ENCODE measurements at regions not wholly inside any gene's neighbourhood (a gene's known extent, or its start where the extent isn't known, plus 50 kb on each side); places are given as distances from the start of the nearest gene placed in this dataset.
"Not testable (repeated sequence)": the region's sequence is repeated elsewhere in the genome, so short reads cannot be mapped to it uniquely, and the experiment has no call there.

DNA sequence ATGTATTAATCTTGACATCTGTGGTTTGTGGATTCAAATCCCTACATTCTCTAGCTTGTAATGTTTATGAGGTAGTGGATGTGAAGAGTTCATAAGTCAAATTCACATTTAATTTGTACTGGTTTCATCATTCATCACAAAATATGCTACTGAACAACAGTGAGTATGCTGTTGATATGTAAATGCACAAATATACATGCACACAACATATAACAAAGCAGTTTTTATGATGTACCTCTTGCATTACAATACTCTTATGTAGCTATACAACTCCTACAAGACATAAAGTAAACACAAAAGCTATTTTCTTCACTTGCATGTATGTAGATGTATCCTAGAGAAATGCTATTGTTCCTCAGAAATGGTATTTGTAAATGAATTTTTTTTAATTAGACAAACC, 111.0 kb upstream of the ANTXRL start:
- no peaks in the 10 kb centered on the region for H3K36me3 ChIP-seq (ENCODE audit: control insufficient read depth in 4 of 4, insufficient read depth in 4 of 4, low read length in 4 of 4)
- DNase-seq, result no peak
- peaks cover 0 to 2% (median 0%) of the 10 kb centered on the region in 4 donors for H3K9me3 ChIP-seq (ENCODE audit: control insufficient read depth in 4 of 4, insufficient read depth in 3 of 4, low read length in 3 of 4)
- no peak overlapping the region for H3K27ac ChIP-seq (ENCODE audit: low read depth in 1 of 2, low read length in 1 of 2)
- H3K9ac ChIP-seq (ENCODE audit: insufficient read depth in 1 of 2, low read length in 2 of 2), result no peak overlapping the region
- no peak for ATAC-seq (ENCODE audit: insufficient read depth, low FRiP score)
- no peak overlapping the region for H3K4me3 ChIP-seq
- TF ChIP-seq, protein P1, sequence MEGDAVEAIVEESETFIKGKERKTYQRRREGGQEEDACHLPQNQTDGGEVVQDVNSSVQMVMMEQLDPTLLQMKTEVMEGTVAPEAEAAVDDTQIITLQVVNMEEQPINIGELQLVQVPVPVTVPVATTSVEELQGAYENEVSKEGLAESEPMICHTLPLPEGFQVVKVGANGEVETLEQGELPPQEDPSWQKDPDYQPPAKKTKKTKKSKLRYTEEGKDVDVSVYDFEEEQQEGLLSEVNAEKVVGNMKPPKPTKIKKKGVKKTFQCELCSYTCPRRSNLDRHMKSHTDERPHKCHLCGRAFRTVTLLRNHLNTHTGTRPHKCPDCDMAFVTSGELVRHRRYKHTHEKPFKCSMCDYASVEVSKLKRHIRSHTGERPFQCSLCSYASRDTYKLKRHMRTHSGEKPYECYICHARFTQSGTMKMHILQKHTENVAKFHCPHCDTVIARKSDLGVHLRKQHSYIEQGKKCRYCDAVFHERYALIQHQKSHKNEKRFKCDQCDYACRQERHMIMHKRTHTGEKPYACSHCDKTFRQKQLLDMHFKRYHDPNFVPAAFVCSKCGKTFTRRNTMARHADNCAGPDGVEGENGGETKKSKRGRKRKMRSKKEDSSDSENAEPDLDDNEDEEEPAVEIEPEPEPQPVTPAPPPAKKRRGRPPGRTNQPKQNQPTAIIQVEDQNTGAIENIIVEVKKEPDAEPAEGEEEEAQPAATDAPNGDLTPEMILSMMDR (IDR thresholded peaks at IDR 0.05; ENCODE audit: control extremely low read depth, extremely low read depth), result no peak
- H3K4me1 ChIP-seq (ENCODE audit: control insufficient read depth in 5 of 5, insufficient read depth in 5 of 5, low read length in 5 of 5), result no peaks in the 10 kb centered on the region
- no peaks in the 10 kb centered on the region for H3K27me3 ChIP-seq (ENCODE audit: control insufficient read depth in 3 of 3, insufficient read depth in 3 of 3, low read length in 2 of 3)

DNA sequence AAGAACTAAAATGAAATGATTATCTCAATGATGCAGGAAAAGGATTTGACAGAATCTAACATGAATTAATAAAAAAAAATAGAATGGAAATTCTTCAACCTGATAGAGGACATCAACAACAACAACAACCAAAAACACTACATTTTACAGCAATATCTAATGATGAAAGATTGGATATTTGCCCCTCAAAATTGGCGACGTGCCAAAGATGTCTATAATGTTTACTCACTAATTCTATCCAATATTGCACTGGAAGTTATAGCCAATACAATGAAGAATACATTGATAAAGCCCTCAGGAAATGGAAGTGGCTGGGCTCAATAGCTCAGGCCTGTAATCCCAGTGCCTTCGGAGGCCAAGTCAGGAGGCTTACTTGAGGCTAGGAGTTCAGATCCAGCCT, 99.4 kb upstream of the ANTXRL start:
- H3K4me3 ChIP-seq; H3K9ac ChIP-seq (ENCODE audit: insufficient read depth in 1 of 2, low read length in 2 of 2); H3K27ac ChIP-seq (ENCODE audit: low read depth in 1 of 2, low read length in 1 of 2); H3K27me3 ChIP-seq (ENCODE audit: control insufficient read depth in 3 of 3, insufficient read depth in 3 of 3, low read length in 2 of 3); H3K36me3 ChIP-seq (ENCODE audit: control insufficient read depth in 4 of 4, insufficient read depth in 4 of 4, low read length in 4 of 4); ATAC-seq (ENCODE audit: insufficient read depth, low FRiP score); H3K4me1 ChIP-seq (ENCODE audit: control insufficient read depth in 5 of 5, insufficient read depth in 5 of 5, low read length in 5 of 5); DNase-seq; H3K9me3 ChIP-seq (ENCODE audit: control insufficient read depth in 4 of 4, insufficient read depth in 3 of 4, low read length in 3 of 4): not testable (repeated sequence)
- WGBS, 2 donors, result 83 to 95% methylated on average over 3 of the region's 3 CpGs

DNA sequence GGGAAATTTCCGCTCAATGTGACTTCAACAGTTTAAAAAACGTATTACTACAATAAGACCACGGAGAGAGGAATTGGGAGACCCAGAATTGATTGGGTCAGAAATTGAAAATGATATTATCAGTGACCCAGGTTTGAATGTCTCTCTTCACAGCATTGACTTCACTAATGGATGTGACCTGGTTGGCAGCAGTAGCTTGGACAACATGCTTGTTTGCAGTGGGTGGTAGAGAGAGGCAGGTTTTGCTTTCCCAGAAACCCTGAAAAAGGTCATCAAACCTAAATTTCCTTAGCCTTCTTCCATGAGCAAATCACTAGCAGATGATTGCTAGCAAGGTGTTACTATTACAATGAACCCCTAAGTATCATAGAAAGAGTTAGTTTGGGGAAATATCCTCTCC, 89.7 kb upstream of the ANTXRL start:
- no peak overlapping the region for H3K9ac ChIP-seq (ENCODE audit: insufficient read depth in 1 of 2, low read length in 2 of 2)
- no peaks in the 10 kb centered on the region for H3K4me1 ChIP-seq (ENCODE audit: control insufficient read depth in 5 of 5, insufficient read depth in 5 of 5, low read length in 5 of 5)
- no peak for ATAC-seq (ENCODE audit: insufficient read depth, low FRiP score)
- H3K27me3 ChIP-seq (ENCODE audit: control insufficient read depth in 3 of 3, insufficient read depth in 3 of 3, low read length in 2 of 3), result no peaks in the 10 kb centered on the region
- no peaks in the 10 kb centered on the region for H3K36me3 ChIP-seq (ENCODE audit: control insufficient read depth in 4 of 4, insufficient read depth in 4 of 4, low read length in 4 of 4)
- H3K27ac ChIP-seq (ENCODE audit: low read depth in 1 of 2, low read length in 1 of 2), result no peak overlapping the region
- TF ChIP-seq, protein P1 (IDR thresholded peaks at IDR 0.05; ENCODE audit: control extremely low read depth, extremely low read depth), result no peak
- H3K9me3 ChIP-seq (ENCODE audit: control insufficient read depth in 4 of 4, insufficient read depth in 3 of 4, low read length in 3 of 4), result no peaks in the 10 kb centered on the region
- no peak for DNase-seq
- WGBS, 2 donors, result 92 to 97% methylated on average over 3 of the region's 3 CpGs
- no peak overlapping the region for H3K4me3 ChIP-seq

DNA sequence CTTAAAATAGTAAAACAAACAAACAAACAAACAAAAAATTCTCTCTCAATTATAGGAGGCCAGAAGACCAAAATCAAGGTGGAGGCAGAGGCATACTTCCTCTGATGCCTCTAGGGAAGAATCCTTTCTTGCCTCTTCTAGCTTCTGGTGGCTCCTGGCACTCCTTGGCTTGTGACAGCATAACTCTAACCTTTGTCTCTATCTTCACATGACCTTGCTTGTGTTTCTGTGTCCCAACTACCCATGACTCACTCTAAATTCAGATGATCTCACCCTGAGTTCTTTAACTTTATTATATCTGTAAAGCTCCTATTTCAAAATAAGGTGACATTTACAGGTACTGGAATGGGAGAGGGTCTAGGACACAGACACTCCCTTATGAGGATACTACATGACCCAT, 88.3 kb upstream of the ANTXRL start:
- no peak overlapping the region for H3K4me3 ChIP-seq
- no peaks in the 10 kb centered on the region for H3K27me3 ChIP-seq (ENCODE audit: control insufficient read depth in 3 of 3, insufficient read depth in 3 of 3, low read length in 2 of 3)
- ATAC-seq (ENCODE audit: insufficient read depth, low FRiP score), result no peak
- H3K27ac ChIP-seq (ENCODE audit: low read depth in 1 of 2, low read length in 1 of 2), result no peak overlapping the region
- DNase-seq, result no peak
- no peaks in the 10 kb centered on the region for H3K9me3 ChIP-seq (ENCODE audit: control insufficient read depth in 4 of 4, insufficient read depth in 3 of 4, low read length in 3 of 4)
- TF ChIP-seq, protein P1 (IDR thresholded peaks at IDR 0.05; ENCODE audit: control extremely low read depth, extremely low read depth), result no peak
- H3K4me1 ChIP-seq (ENCODE audit: control insufficient read depth in 5 of 5, insufficient read depth in 5 of 5, low read length in 5 of 5), result no peaks in the 10 kb centered on the region
- no peak overlapping the region for H3K9ac ChIP-seq (ENCODE audit: insufficient read depth in 1 of 2, low read length in 2 of 2)
- H3K36me3 ChIP-seq (ENCODE audit: control insufficient read depth in 4 of 4, insufficient read depth in 4 of 4, low read length in 4 of 4), result no peaks in the 10 kb centered on the region

DNA sequence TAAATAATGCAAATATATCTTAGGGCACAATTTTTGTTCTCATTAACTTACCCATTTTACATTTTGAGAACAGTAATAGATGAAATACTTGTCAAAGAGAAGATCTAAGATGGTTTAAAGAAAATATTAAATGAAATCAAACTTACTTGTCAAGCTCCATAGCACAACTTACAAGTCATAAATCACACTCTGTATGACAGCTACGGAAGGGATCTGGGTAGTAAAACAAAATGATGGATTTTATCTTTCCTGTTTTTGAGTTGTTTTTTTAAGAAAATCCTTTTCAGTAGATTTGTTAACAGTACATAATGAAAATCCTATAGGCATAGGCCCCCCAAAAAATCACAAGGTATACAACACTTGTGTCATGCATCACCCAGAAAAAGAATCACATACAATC, 84.4 kb upstream of the ANTXRL start:
- H3K9ac ChIP-seq (ENCODE audit: insufficient read depth in 1 of 2, low read length in 2 of 2); H3K27ac ChIP-seq (ENCODE audit: low read depth in 1 of 2, low read length in 1 of 2); H3K9me3 ChIP-seq (ENCODE audit: control insufficient read depth in 4 of 4, insufficient read depth in 3 of 4, low read length in 3 of 4); H3K36me3 ChIP-seq (ENCODE audit: control insufficient read depth in 4 of 4, insufficient read depth in 4 of 4, low read length in 4 of 4); H3K4me3 ChIP-seq; H3K27me3 ChIP-seq (ENCODE audit: control insufficient read depth in 3 of 3, insufficient read depth in 3 of 3, low read length in 2 of 3); H3K4me1 ChIP-seq (ENCODE audit: control insufficient read depth in 5 of 5, insufficient read depth in 5 of 5, low read length in 5 of 5); DNase-seq; ATAC-seq (ENCODE audit: insufficient read depth, low FRiP score): not testable (repeated sequence)
- WGBS, 2 donors, result 53 to 68% methylated on average over 1 of the region's 1 CpG

DNA sequence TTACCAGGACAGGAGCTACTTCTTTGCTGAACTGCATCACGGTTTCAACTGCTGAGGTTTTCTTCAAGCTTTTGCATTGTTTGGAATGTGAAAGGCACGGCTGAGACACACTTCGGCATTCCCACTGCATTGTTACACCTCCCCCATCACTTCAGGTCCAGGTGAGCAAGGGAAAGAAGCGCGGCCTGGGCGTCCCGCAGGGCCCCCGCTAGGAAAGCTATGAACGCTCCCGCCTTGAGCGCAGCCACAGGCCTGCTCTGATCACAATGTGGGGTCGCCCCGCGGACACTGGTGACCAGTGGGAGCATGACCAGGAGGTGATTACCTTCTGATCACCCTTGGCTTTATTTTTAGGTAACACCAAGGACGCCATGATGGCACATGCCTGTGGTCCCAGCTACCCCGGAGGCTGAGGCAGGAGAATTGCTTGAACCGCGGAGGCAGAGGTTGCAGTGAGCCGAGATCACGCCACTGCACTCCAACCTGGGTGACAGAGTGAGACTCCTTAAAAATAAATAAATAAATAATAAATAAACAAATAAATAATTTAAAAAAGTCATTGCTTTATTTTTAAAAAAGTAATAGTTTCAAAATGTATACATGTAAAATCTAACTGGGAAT, 82.2 kb upstream of the ANTXRL start:
- not testable (repeated sequence) for H3K9ac ChIP-seq (ENCODE audit: insufficient read depth in 1 of 2, low read length in 2 of 2); H3K4me3 ChIP-seq; H3K27ac ChIP-seq (ENCODE audit: low read depth in 1 of 2, low read length in 1 of 2); DNase-seq; H3K4me1 ChIP-seq (ENCODE audit: control insufficient read depth in 5 of 5, insufficient read depth in 5 of 5, low read length in 5 of 5); H3K36me3 ChIP-seq (ENCODE audit: control insufficient read depth in 4 of 4, insufficient read depth in 4 of 4, low read length in 4 of 4); ATAC-seq (ENCODE audit: insufficient read depth, low FRiP score); H3K9me3 ChIP-seq (ENCODE audit: control insufficient read depth in 4 of 4, insufficient read depth in 3 of 4, low read length in 3 of 4); H3K27me3 ChIP-seq (ENCODE audit: control insufficient read depth in 3 of 3, insufficient read depth in 3 of 3, low read length in 2 of 3)
- 92 to 94% methylated on average over 16 to 20 of the region's 20 CpGs for WGBS, 2 donors
